ENCODE measurements at regions not wholly inside any gene's neighbourhood (a gene's known extent, or its start where the extent isn't known, plus 50 kb on each side); places are given as distances from the start of the nearest gene placed in this dataset.

DNA sequence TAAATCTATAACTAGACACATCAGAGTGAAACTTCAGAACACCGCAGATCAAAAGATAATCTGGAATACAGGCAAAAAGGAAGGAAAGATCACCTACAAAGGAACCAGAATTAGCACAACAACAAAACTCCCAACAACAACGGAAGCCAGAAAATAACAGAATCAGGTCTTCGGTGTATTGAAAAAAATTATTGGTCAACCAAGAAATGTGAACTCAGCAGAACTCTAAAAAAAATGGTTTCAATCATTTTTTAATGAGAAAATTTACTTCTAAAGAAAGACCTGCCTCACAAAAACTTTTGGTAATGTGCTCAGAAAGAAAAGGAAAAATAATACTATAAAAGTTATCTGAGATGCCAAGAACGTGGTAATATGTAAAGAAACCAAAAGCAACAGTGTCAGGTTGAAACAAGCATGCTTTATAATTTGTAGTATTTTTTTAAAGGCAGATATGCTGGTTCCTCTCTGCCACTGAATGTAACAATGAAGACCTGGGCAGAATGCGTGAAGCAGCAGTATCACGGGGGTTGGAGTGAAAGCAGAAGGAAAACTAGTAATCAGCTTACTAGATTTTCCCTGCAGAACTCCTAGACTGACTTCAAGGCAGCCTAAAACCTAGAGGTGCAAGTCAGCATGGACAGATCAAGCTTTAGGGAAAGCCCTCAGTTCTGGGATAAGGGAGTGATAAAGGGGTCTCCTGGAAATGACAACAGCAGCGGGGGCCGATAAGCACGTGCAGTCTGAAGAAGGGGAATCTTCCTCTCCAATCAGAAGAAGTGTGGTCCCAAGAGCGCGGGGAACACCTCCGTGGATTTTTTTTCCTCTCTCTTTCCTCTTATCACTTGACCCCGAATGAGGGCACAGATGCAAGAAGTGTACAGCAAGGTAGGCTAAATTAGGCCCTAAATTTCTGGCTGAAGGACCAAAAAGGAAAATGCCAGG lies 80.9 kb upstream of the TEKT1 start:
- no peak for TF ChIP-seq POLR2A (IDR thresholded peaks at IDR 0.05; ENCODE audit: extremely low read depth, insufficient read length)
- TF ChIP-seq, protein P1, sequence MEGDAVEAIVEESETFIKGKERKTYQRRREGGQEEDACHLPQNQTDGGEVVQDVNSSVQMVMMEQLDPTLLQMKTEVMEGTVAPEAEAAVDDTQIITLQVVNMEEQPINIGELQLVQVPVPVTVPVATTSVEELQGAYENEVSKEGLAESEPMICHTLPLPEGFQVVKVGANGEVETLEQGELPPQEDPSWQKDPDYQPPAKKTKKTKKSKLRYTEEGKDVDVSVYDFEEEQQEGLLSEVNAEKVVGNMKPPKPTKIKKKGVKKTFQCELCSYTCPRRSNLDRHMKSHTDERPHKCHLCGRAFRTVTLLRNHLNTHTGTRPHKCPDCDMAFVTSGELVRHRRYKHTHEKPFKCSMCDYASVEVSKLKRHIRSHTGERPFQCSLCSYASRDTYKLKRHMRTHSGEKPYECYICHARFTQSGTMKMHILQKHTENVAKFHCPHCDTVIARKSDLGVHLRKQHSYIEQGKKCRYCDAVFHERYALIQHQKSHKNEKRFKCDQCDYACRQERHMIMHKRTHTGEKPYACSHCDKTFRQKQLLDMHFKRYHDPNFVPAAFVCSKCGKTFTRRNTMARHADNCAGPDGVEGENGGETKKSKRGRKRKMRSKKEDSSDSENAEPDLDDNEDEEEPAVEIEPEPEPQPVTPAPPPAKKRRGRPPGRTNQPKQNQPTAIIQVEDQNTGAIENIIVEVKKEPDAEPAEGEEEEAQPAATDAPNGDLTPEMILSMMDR (IDR thresholded peaks at IDR 0.05; ENCODE audit: low read depth, low read length), result no peak
